ENCODE measurements at regions not wholly inside any gene's neighbourhood (a gene's known extent, or its start where the extent isn't known, plus 50 kb on each side); places are given as distances from the start of the nearest gene placed in this dataset.

- no peak for TF ChIP-seq EZH2phosphoT487 (IDR thresholded peaks at IDR 0.05; ENCODE audit: borderline replicate concordance, low read length)
- TF ChIP-seq, protein P1, sequence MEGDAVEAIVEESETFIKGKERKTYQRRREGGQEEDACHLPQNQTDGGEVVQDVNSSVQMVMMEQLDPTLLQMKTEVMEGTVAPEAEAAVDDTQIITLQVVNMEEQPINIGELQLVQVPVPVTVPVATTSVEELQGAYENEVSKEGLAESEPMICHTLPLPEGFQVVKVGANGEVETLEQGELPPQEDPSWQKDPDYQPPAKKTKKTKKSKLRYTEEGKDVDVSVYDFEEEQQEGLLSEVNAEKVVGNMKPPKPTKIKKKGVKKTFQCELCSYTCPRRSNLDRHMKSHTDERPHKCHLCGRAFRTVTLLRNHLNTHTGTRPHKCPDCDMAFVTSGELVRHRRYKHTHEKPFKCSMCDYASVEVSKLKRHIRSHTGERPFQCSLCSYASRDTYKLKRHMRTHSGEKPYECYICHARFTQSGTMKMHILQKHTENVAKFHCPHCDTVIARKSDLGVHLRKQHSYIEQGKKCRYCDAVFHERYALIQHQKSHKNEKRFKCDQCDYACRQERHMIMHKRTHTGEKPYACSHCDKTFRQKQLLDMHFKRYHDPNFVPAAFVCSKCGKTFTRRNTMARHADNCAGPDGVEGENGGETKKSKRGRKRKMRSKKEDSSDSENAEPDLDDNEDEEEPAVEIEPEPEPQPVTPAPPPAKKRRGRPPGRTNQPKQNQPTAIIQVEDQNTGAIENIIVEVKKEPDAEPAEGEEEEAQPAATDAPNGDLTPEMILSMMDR (IDR thresholded peaks at IDR 0.05; ENCODE audit: low read depth, low read length, poor library complexity, severe bottlenecking) = no peak
- Histone ChIP-seq H3K9me3 (ENCODE audit: control insufficient read depth, insufficient read depth, low read length) (no peaks in the 10 kb centered on the region; the same call in 1 of the 2 replicates), H3K4me1 (ENCODE audit: control insufficient read depth, low read length) (no peaks in the 10 kb centered on the region), H3K27ac (ENCODE audit: low read depth, low read length) (no peak overlapping the region), H3K9me2 (replicated peaks; ENCODE audit: control insufficient read depth, low read length) (no peaks in the 10 kb centered on the region), H3F3A (ENCODE audit: control insufficient read depth, insufficient read depth) (no peaks in the 10 kb centered on the region), H3K36me3 (ENCODE audit: control insufficient read depth, low read length) (no peaks in the 10 kb centered on the region), H3K79me2 (ENCODE audit: control insufficient read depth, low read length) (no peaks in the 10 kb centered on the region), H4K20me1 (ENCODE audit: control insufficient read depth, insufficient read depth, low read depth, low read length) (no peaks in the 10 kb centered on the region), H3K4me2 (ENCODE audit: low read length) (no peak overlapping the region), H3K27me3 (ENCODE audit: control insufficient read depth, low read length) (no peaks in the 10 kb centered on the region), H3K4me3 (ENCODE audit: low read length) (no peak overlapping the region)
These were observed 249.3 kb upstream of the AGAP1 start for GRCh38 chr2:235244255-235245220.

- Histone ChIP-seq H3K4me1 (ENCODE audit: control insufficient read depth, low read length) (no peaks in the 10 kb centered on the region), H3K36me3 (ENCODE audit: control insufficient read depth, low read length) (no peaks in the 10 kb centered on the region), H3K4me3 (ENCODE audit: low read length) (no peak overlapping the region), H3K9me2 (replicated peaks; ENCODE audit: control insufficient read depth, low read length) (no peaks in the 10 kb centered on the region), H3K27me3 (ENCODE audit: control insufficient read depth, low read length) (no peaks in the 10 kb centered on the region), H4K20me1 (ENCODE audit: control insufficient read depth, insufficient read depth, low read depth, low read length) (no peaks in the 10 kb centered on the region), H3K9me3 (ENCODE audit: control insufficient read depth, insufficient read depth, low read length) (no peaks in the 10 kb centered on the region; the same call in 1 of the 2 replicates), H3F3A (ENCODE audit: control insufficient read depth, insufficient read depth) (no peaks in the 10 kb centered on the region), H3K79me2 (ENCODE audit: control insufficient read depth, low read length) (no peaks in the 10 kb centered on the region), H3K4me2 (ENCODE audit: low read length) (no peak overlapping the region), H3K27ac (ENCODE audit: low read depth, low read length) (no peak overlapping the region)
- no peak for TF ChIP-seq EZH2phosphoT487 (IDR thresholded peaks at IDR 0.05; ENCODE audit: borderline replicate concordance, low read length)
These were observed 246.8 kb upstream of the AGAP1 start for GRCh38 chr2:235247001-235247400.

GRCh38 chr2:235255693-235256092 is 238.2 kb upstream of the AGAP1 start:
- H3K4me1 ChIP-seq (ENCODE audit: control insufficient read depth, low read length) = no peaks in the 10 kb centered on the region

More at GRCh38 chr2:235255693-235256092, 238.2 kb upstream of the AGAP1 start:
- Histone ChIP-seq H3K27me3 (ENCODE audit: control insufficient read depth, low read length) (no peaks in the 10 kb centered on the region), H3K79me2 (ENCODE audit: control insufficient read depth, low read length) (no peaks in the 10 kb centered on the region), H4K20me1 (ENCODE audit: control insufficient read depth, insufficient read depth, low read depth, low read length) (no peaks in the 10 kb centered on the region), H3K4me2 (ENCODE audit: low read length) (no peak overlapping the region), H3K36me3 (ENCODE audit: control insufficient read depth, low read length) (no peaks in the 10 kb centered on the region), H3K9me3 (ENCODE audit: control insufficient read depth, insufficient read depth, low read length) (no peaks in the 10 kb centered on the region), H3K27ac (ENCODE audit: low read depth, low read length) (no peak overlapping the region), H3K9me2 (replicated peaks; ENCODE audit: control insufficient read depth, low read length) (no peaks in the 10 kb centered on the region), H3K4me3 (ENCODE audit: low read length) (no peak overlapping the region), H3F3A (ENCODE audit: control insufficient read depth, insufficient read depth) (no peaks in the 10 kb centered on the region)
- TF ChIP-seq, protein P1 (IDR thresholded peaks at IDR 0.05; ENCODE audit: low read depth, low read length, poor library complexity, severe bottlenecking) = no peak

Measured in DOHH2 (cell line).